ELR (cell line): ENCODE measurements at regions not wholly inside any gene's neighbourhood (a gene's known extent, or its start where the extent isn't known, plus 50 kb on each side); places are given as distances from the start of the nearest gene placed in this dataset.

Experiments used
- DNase-seq: peaks from one replicate; pipeline ENCODE4 v3.0.0-alpha.2; 2015; ENCODE audit warnings: low read depth

DNA sequence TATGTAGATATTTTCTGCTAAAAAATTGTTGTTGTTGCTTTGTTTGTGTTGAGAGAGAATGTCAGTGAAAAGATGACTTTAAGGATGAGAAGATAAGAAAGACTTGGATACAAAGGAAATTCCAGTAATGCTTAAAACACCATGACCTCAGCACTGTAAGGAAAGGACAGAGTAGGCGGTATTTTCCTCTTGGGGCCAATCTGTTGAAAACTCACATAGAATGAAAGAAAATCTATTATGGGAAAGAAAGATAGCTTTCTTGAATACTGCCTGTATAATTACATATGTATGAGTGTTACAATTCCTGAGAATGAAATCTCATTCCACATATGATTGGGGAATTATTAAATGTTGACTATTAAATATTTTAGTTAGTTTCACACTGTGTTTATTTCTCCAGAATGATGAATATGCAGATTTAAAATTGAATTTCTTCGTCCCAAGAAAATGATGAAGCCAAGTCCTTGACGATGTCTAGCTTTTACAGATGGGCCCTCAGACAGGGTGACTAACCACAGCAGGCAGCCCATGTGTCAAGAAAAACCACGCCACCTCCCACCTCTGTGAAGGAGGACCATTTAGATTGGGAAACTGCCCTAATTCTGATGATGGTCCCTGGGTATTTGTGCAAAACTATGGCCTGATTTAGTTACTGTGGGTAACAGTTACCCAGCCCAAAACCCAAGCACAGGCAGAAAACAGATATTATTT lies 49.7 kb upstream of the LMO4 start:
- DNase-seq = no peak
